Uterus (tissue), 2 donors: ENCODE measurements at regions not wholly inside any gene's neighbourhood (a gene's known extent, or its start where the extent isn't known, plus 50 kb on each side); places are given as distances from the start of the nearest gene placed in this dataset.

Experiments
- CTCF ChIP-seq, 4 experiments: fragments of 200-600 bp in 2 of 4; fragments of 450-650 bp in 2 of 4; sonication (generic) in 2 of 4; IDR thresholded peaks; one replicate each; pipeline ENCODE4 v1.5.1; 2016 to 2019; ENCODE audit warnings: antibody characterized with exemption in 4 of 4, mild to moderate bottlenecking in 2 of 4, moderate library complexity in 1 of 4
- POLR2A ChIP-seq, 2 donors: fragments of 450-650 bp; IDR thresholded peaks; one replicate each; pipeline ENCODE4 v1.6.1; 2016; ENCODE audit warnings: antibody characterized with exemption in 2 of 2, mild to moderate bottlenecking in 1 of 2, moderate library complexity in 1 of 2

DNA sequence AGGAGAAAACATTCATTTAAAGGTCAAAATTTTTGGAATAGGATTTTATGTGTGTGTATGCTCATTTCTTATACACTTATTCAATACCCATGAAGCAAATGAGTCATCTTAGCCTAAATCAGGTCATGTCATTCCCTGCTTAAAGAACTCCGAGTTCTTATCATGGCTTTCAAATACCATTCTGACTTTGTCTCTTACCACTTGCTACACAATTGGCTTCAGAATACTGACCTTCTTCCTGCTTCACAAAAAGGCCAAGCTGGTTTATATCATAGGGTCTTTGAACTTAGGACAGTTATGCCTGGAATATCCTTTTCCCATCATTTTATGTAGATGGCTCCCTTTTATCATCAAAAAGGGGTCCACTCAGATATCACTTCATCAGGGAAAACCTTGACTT, 652.2 kb upstream of the WWC1 start:
- TF ChIP-seq CTCF (IDR thresholded peaks at IDR 0.05) = no peak
- no peak for TF ChIP-seq POLR2A (IDR thresholded peaks at IDR 0.05)
